Progenitor cell of endocrine pancreas (in vitro differentiated cells): ENCODE measurements at regions not wholly inside any gene's neighbourhood (a gene's known extent, or its start where the extent isn't known, plus 50 kb on each side); places are given as distances from the start of the nearest gene placed in this dataset.

Source experiments
- DNase-seq: peaks from one replicate; pipeline ENCODE4 v3.0.0; 2021; ENCODE audit warnings: low spot score; ENCODE audit not compliant: unreplicated experiment
- H3K27ac Mint-ChIP-seq: 2 replicates; pipeline ENCODE4 v1.8.0; 2021; ENCODE audit warnings: mild to moderate bottlenecking, moderate library complexity, mixed read lengths
- H3K27me3 Mint-ChIP-seq: 2 replicates; pipeline ENCODE4 v1.8.0; 2021; ENCODE audit warnings: mixed read lengths
- H3K36me3 Mint-ChIP-seq: 2 replicates; pipeline ENCODE4 v1.8.0; 2022; ENCODE audit warnings: mixed read lengths; ENCODE audit not compliant: insufficient read depth
- H3K4me1 Mint-ChIP-seq: 2 replicates; pipeline ENCODE4 v1.8.0; 2021; ENCODE audit warnings: low read depth, mixed read lengths
- H3K4me3 Mint-ChIP-seq: 2 replicates; pipeline ENCODE4 v1.8.0; 2021; ENCODE audit warnings: low read depth, mild to moderate bottlenecking, moderate library complexity, mixed read lengths
- H3K9me3 Mint-ChIP-seq: 2 replicates; pipeline ENCODE4 v1.8.0; 2021; ENCODE audit warnings: low read depth, mixed read lengths
- TF ChIP-seq, protein P1 (sequence below): fragments of 200-600 bp; sonication (generic); IDR thresholded peaks from one replicate; pipeline ENCODE4 v1.5.0; 2021; ENCODE audit warnings: antibody characterized with exemption, mild to moderate bottlenecking; ENCODE audit not compliant: unreplicated experiment

DNA sequence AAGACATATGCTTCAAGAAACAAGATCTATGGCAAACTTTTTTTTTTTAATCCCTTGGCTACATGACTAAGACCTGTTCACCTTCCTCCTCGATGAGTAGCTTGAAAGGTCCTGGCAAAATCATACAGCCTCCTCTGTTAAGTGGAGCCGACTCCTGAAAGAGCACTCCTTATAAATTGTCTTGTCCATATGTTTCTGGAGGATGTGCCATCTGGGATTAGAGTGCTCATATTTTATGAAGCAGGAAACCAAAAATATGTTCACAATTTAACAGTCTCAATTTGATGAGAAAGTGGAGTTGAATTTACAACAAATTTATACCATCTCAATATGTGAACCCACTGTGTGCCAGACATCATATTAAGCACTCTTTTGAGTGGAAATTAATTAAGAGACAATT lies 912.1 kb upstream of the FAT3 start:
- Mint-ChIP-seq H3K36me3 (no peaks in the 10 kb centered on the region), H3K4me1 (no peaks in the 10 kb centered on the region), H3K27ac (no peak overlapping the region), H3K27me3 (no peaks in the 10 kb centered on the region), H3K4me3 (no peak overlapping the region), H3K9me3 (peaks cover 2% of the 10 kb centered on the region)
- DNase-seq = no peak
- TF ChIP-seq, protein P1, sequence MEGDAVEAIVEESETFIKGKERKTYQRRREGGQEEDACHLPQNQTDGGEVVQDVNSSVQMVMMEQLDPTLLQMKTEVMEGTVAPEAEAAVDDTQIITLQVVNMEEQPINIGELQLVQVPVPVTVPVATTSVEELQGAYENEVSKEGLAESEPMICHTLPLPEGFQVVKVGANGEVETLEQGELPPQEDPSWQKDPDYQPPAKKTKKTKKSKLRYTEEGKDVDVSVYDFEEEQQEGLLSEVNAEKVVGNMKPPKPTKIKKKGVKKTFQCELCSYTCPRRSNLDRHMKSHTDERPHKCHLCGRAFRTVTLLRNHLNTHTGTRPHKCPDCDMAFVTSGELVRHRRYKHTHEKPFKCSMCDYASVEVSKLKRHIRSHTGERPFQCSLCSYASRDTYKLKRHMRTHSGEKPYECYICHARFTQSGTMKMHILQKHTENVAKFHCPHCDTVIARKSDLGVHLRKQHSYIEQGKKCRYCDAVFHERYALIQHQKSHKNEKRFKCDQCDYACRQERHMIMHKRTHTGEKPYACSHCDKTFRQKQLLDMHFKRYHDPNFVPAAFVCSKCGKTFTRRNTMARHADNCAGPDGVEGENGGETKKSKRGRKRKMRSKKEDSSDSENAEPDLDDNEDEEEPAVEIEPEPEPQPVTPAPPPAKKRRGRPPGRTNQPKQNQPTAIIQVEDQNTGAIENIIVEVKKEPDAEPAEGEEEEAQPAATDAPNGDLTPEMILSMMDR = no peak

DNA sequence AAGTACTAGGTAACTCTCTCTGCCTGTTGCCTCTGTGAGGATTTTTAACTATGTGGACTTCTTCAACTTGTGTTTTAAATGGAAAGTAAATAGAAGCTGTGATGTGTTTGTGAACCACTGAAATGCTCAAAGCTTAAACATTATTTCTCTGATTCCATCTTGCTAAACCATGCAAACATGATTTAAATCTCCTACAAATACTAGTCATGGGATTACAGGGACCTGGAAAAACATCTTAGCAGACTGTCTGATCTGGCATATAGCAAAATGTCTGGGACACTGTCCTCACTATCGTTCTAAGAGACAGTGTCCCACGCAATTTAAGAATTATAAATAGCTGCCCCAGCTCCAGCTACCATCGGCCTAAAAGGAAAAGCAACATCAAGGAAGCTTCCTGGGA lies 914.5 kb upstream of the FAT3 start:
- Mint-ChIP-seq H3K27ac (no peak overlapping the region), H3K36me3 (no peaks in the 10 kb centered on the region), H3K4me3 (no peak overlapping the region), H3K9me3 (peaks cover 2% of the 10 kb centered on the region), H3K27me3 (no peaks in the 10 kb centered on the region), H3K4me1 (no peaks in the 10 kb centered on the region)
- TF ChIP-seq, protein P1 = no peak
- no peak for DNase-seq

DNA sequence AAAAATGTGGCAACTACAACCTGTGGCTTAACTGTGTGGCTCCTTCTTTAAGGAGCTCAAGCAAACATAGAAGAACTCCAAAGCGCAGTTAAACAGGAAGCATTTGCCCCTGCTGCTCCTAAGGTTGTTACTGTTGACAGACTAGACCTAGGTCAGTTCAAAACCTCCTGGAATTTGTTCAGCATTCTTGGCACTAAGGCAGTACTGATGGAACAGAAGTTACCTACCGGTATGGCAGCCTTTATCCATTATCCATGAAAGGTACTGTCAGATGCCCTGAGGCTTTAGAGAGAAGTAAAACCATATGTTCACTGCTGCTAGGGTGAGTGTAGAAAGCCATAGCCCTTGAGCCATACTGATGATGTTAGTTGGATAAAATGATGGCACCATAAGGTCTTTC lies 916.5 kb upstream of the FAT3 start:
- peaks cover 2% of the 10 kb centered on the region for H3K9me3 Mint-ChIP-seq
- DNase-seq = no peak
- no peak overlapping the region for H3K4me3 Mint-ChIP-seq
- H3K27ac Mint-ChIP-seq = no peak overlapping the region
- H3K4me1 Mint-ChIP-seq = no peaks in the 10 kb centered on the region
- TF ChIP-seq, protein P1 = no peak
- no peaks in the 10 kb centered on the region for H3K27me3 Mint-ChIP-seq
- no peaks in the 10 kb centered on the region for H3K36me3 Mint-ChIP-seq

DNA sequence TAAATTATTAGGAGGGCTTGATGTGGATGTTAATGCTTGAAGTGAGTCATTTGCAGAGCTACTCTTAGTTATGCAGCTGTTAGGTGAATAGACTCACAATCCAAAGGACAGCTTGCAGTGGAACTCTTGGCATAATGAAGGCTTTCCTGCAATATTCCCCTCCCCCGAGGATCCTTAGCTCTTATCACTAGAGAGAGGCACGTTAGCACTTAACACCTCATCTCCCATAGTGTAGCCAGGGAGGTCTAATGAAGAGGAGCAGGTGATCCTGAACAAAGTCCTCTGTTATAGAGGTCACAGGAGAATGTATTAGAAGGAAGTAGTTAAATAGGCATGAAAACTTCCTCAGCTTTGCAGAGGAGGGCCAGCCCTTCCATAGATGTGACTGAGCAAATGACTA lies 919.2 kb upstream of the FAT3 start:
- no peak overlapping the region for H3K27ac Mint-ChIP-seq
- no peak for DNase-seq
- no peaks in the 10 kb centered on the region for H3K27me3 Mint-ChIP-seq
- H3K4me3 Mint-ChIP-seq = no peak overlapping the region
- H3K9me3 Mint-ChIP-seq = peaks cover 2% of the 10 kb centered on the region
- H3K36me3 Mint-ChIP-seq = no peaks in the 10 kb centered on the region
- no peaks in the 10 kb centered on the region for H3K4me1 Mint-ChIP-seq
- TF ChIP-seq, protein P1 = no peak

DNA sequence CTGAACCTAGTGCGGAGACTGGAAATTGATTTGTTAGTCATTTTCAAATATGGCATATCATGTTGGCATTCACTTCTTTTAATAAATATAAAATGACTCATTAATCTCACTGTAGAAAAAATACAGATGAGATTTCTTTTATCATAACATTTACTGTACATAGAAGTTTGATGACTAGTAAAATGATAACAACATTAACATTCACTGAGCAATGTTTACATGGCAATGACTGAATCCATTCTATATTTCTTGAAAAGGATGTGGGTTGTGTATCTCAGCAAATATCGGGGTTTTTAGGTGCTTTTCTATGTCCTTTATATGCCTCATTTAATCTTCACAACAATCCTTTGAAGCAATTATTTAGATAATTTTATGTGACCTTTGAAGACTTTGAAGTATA lies 920.9 kb upstream of the FAT3 start:
- H3K9me3 Mint-ChIP-seq = no peaks in the 10 kb centered on the region
- no peak overlapping the region for H3K27ac Mint-ChIP-seq
- no peaks in the 10 kb centered on the region for H3K4me1 Mint-ChIP-seq
- TF ChIP-seq, protein P1 = no peak
- no peaks in the 10 kb centered on the region for H3K36me3 Mint-ChIP-seq
- no peaks in the 10 kb centered on the region for H3K27me3 Mint-ChIP-seq
- no peak overlapping the region for H3K4me3 Mint-ChIP-seq
- DNase-seq = no peak
